Occipital lobe (tissue), 1 donor: ENCODE measurements at regions not wholly inside any gene's neighbourhood (a gene's known extent, or its start where the extent isn't known, plus 50 kb on each side); places are given as distances from the start of the nearest gene placed in this dataset.
A peak's percentile ranks its signal among the peaks of the same experiment; 100 is the strongest.
"Not testable (repeated sequence)": the region's sequence is repeated elsewhere in the genome, so short reads cannot be mapped to it uniquely, and the experiment has no call there.

Experiments used
- DNase-seq: peaks from one replicate; lab custom pipeline; 2025; lab: John Stamatoyannopoulos, UW

GRCh38 chr6:74222768-74223333 is 526.8 kb downstream of the CD109 start:
- no peak for DNase-seq

GRCh38 chr6:74213995-74214394 is 518.0 kb downstream of the CD109 start:
- no peak for DNase-seq

DNA sequence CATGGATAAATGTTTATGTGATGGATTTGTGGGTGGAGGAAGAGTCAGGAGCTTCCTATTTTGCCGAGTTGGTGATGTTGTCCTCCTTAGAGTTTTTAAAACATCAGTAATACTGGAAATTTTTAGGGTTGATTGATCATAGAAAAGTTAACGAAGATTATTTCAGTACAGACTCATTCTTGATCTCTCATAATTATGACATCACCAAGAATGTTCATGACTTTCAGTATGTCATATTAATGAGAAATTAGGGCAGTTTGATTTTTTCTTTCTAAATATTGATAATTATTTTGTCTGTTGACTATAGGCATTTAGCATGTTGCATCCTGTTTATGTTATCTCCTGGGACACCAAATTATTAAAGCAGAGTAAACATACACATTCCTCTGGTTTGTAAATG is 512.2 kb downstream of the CD109 start:
- no peak for DNase-seq

GRCh38 chr6:74199215-74199915 is 503.4 kb downstream of the CD109 start:
- no peak for DNase-seq

DNA sequence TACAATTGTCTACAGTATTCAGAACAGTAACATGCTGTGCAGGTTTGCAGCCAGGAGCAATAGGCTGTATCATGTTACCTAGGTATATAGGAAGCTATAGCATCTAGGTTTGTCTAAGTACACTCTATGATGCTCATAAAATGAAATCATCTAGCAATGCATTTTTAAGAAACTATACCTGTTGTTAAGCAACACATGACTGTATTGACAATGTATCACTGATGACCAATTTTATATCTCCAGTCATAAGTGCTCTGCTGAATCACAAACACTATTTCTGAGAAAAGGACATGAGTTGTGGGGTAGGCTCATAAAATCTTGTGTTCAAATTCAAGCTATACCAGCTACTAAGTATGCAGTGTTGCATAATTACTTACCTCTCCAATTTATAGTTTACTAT is 501.3 kb downstream of the CD109 start:
- no peak for DNase-seq

DNA sequence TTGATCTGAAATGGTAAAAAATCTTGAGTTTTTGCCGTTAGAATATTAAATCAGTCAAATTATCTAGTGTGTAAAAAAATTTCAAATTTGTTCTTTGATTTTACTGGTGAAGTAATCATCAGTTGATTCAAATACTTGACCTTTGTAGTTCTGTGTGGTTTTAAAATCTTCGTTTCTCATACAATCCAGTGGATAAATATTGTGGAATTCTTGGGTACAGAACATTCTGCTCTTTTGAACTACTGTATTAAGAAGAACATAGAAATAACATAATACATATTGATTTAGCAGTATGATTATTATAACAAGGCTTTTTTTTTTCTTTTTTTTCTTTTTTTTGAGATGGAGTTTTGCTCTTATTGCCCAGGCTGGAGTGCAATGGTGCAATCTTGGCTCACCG is 491.8 kb downstream of the CD109 start:
- no peak for DNase-seq

- DNase-seq = peak; percentile 2
These were observed 487.0 kb downstream of the CD109 start for GRCh38 chr6:74182992-74183391.

DNA sequence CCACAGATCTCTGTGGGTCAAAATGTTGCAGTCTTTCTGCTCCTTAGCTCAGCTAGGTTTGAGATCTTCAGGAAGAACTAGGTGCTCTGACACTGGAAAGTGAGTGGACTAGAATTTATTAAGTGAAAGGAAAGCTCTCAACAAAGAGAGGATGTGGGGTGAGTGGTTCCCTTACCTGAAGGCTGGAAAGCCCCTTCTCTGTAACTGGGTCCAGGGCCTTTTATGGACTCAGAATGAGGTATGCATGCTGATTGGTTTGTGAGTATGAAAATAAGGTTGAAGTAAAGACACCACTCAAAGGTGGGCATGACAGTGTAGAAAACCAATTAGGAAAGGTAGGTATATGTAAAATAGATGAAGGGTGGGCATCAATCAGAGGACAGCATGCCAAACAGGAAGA is 485.5 kb downstream of the CD109 start:
- no peak for DNase-seq

DNA sequence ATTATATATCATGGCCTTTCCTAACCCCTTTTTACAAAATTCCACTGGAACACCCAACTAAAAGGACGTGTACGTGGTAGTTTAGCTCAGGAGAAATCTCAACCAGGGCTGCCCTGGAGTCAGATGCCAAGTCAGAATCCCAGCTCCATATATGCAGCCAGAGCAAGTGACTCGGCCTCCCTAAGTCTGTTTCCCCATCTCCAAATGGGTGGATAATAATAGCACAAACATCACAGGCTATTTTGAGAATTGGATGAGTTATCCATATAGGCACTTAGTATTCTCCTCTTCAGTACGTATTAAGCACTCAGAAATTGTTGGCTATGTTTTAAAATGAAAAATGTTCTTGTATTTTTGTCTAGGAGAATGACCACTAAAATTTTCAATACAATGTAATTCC is 481.5 kb downstream of the CD109 start:
- DNase-seq = no peak

- DNase-seq = not testable (repeated sequence)
These were observed 474.5 kb downstream of the CD109 start for GRCh38 chr6:74170550-74170949.

- DNase-seq = no peak
These were observed 474.1 kb downstream of the CD109 start for GRCh38 chr6:74170118-74170517.

DNA sequence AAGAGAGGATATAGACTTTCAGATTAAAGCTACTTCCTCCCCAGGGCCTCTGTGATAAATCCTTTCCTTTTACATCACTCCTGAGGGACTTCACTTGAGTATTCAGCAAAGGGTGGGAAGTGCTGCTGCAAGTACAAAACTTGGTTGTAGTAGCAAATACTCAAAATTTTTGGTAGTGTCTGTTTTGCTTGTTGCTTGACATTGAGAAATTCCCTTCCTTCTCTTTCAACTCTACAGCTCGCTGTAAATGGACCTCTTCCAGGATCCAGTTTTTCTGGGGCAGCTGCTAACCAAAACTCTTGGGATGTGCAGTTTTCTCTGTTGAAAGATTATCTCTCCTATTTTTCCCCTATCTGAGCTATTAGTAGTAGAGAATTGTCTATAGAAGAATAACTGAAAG is 472.0 kb downstream of the CD109 start:
- DNase-seq = no peak

DNA sequence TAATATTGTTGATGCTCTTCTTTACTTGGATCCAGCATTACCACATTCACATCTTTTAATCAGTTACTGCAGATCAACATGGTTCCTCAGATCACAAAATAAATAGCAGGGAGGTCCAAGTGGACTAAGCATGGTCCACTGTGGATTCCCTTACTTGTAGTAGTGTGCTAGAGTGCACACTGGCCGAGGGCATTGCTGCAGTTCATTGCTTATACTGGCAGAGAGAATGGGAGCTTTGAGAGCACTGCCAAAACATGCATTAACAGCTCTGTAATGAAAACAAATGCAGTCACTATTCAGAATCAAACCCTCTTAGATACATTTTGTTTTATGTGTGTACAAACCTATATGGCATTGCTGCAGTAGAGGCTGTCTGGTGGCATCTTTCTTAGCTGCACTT is 471.5 kb downstream of the CD109 start:
- DNase-seq = no peak

GRCh38 chr6:74166849-74167248 is 470.8 kb downstream of the CD109 start:
- DNase-seq = no peak

DNA sequence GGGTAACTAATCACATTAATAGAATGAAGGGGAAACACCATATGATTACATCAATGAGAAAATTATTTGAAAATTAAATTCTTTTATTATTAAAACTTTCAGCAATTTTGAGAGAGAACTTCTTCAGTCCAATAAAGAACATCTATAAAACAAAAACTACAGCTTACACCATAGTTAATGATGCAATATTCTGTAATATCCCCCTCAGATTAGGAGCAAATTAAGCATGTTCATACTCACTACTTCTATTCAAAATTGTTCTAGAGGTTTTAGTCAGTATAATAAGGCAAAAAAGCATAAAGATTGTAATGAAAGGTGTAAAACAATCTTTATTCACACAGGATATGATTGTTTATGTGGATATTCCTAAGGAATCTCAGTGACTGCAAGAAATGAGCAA is 465.4 kb downstream of the CD109 start:
- no peak for DNase-seq

DNA sequence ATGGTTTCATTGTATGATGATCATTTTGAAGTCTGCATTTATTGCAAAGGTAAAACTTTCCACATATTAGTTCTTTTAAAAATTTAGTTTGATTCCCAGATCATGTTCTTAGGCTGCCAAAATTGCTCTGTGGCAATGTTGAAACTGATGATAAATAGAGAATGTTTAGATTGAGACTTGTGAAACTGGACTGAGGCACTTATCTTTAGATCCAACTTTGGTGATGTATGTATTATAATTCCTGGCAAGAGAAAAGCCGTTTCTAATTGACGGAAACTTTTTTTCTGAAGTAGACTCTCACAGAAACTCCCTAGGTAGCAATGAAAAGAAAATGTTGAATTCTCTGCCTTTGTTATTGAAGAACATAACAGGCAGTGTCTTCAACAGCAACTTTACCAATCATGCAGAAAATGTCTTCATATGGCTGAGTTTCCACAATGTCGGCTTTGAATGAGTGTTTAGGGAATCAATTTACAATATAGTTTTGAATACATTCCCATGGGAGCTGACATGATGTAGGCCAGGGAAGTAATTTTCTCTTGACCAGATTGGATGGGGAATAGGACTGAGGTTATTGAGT is 456.2 kb downstream of the CD109 start:
- DNase-seq = no peak

DNA sequence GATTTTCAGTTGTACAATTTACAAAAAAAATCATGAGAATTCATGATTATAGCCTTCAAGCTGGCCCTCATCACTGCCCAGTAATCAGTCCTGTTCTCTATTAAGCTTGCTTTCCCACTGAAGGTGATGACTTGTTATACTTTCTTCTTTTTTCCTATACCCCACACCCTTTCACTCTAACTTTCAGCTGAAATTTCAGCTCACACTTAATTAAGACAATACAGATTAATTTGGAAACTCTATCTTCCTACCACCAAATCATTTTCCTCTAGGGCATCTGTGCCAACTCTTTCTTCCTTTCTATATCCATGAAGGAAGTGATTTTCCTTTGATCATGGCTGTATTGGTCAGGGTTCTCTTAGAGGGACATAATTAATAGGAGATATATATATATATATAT is 449.9 kb downstream of the CD109 start:
- DNase-seq = no peak

DNA sequence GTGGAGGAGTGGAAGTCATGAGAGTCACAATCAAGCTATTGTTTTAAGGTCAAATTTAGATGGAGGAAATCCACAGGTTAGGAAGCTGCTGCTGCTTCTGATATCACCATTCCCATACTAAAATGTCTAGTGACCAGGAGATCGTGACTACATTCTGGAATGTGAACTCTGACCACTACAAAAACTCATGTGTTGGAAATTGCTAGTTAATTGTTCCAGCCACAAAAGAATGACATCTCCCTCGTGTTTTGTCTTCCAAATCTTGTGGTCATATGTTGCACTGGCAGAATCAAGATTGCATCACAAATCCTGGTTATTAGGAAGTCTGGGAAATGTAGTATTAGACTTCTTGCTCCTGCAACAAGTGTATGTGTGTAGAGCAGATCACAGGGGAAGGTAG is 441.9 kb downstream of the CD109 start:
- no peak for DNase-seq

- no peak for DNase-seq
These were observed 438.3 kb downstream of the CD109 start for GRCh38 chr6:74134327-74134726.

DNA sequence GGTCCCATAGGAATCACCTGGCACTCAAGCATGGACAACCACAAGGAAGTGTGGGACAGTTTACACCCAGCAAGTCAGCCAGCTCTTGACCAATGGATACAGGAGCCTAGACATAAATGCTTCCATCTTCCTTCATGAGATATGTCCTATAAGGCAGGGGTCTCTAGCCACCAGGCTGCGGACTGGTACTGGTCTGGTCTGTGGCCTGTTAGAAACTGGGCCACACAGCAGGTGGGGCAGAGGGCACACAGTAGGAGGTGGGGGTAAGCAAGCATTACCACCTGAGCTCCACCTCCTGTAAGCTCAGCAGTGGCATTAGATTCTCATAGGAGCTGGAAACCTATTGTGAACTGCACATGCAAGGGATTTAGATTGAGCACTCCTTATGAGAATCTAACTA is 437.1 kb downstream of the CD109 start:
- DNase-seq = no peak

- no peak for DNase-seq
These were observed 434.6 kb downstream of the CD109 start for GRCh38 chr6:74130641-74131040.

DNA sequence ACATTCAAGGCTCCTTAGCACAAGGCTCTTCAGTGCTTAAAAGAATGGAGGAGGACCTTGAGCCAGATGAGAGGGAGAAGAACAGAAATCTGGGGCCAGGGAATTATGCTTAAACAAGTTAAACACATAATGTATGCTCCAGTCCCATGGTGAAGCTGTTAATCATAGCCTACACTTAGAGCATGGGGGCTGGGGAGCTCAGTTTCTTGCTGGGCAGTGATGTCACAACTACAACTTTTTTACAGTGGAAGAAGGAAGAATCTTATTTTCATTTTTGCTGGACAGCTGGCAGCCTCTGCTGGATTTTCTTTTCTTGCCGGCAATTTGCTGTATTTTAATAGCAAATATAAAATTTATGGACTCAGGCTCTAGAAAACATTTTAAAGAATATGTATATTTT is 432.5 kb downstream of the CD109 start:
- DNase-seq = no peak

DNA sequence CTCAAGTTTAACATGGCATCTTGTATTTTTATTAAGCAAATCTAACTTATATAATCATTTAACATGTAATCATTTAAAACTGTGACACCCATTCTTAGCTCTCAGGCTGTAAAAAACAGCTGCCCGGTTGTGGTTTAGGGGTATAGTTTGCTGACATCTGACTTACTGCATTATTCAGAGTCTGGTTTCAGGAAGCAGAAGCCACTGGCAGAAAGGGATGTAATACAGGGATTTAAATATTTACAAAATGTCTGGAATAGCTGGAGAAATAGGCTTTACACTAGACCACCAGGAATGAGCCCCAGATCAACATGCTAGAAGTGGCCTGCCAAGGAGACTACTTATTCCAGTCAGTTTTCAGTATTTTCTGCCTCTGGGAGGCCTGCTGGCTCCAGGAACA is 421.1 kb downstream of the CD109 start:
- no peak for DNase-seq
